Ovary (tissue), 7 donors: ENCODE measurements at regions not wholly inside any gene's neighbourhood (a gene's known extent, or its start where the extent isn't known, plus 50 kb on each side); places are given as distances from the start of the nearest gene placed in this dataset.

Experiments
- DNase-seq, 5 donors: peaks; one replicate each; pipeline ENCODE4 v3.0.0-alpha.2; 2019 to 2020
- H3K27ac ChIP-seq, 2 donors: fragments of 200-600 bp; one replicate each; pipeline versions ENCODE4 v1.5.1 to v1.8.0; 2019 to 2022
- H3K27me3 ChIP-seq: fragments of 200-600 bp; one replicate; pipeline ENCODE4 v1.8.0; 2022
- H3K36me3 ChIP-seq: fragments of 200-600 bp; sonication (generic); one replicate; pipeline ENCODE4 v1.5.1; 2019
- H3K4me1 ChIP-seq: one replicate; pipeline ENCODE4 v1.8.1; 2013; ENCODE audit warnings: mild to moderate bottlenecking, moderate library complexity; ENCODE audit not compliant: insufficient read depth
- H3K4me3 ChIP-seq: fragments of 200-600 bp; sonication (generic); one replicate; pipeline ENCODE4 v1.5.1; 2017
- H3K9me3 ChIP-seq, 2 donors: fragments of 200-600 bp in 1 of 2; sonication (generic) in 1 of 2; one replicate each; pipeline versions ENCODE4 v1.5.1 to v1.8.1; 2013 to 2019; ENCODE audit warnings: mild to moderate bottlenecking in 1 of 2, moderate library complexity in 1 of 2
- CTCF ChIP-seq, 3 donors: fragments of 450-650 bp in 2 of 3; fragments of 200-600 bp in 1 of 3; IDR thresholded peaks; one replicate each; pipeline versions ENCODE4 v1.5.1 to v1.8.0; 2016 to 2022; ENCODE audit warnings: antibody characterized with exemption in 3 of 3, mild to moderate bottlenecking in 1 of 3
- EP300 ChIP-seq: sonication (generic); formaldehyde crosslinking; IDR thresholded peaks from one replicate; pipeline ENCODE4 v1.6.1; 2017; ENCODE audit warnings: antibody characterized with exemption
- POLR2A ChIP-seq: fragments of 450-650 bp; IDR thresholded peaks from one replicate; pipeline ENCODE4 v1.6.1; 2017; ENCODE audit warnings: antibody characterized with exemption, mild to moderate bottlenecking, moderate library complexity
- WGBS, 3 donors: extraction: QIAGEN DNeasy Blood & Tissue Kit in 1 of 3; methylation state at CpG; one replicate each; pipeline versions ENCODE4 v1.1.5 to v1.1.7; 2013 to 2017; 5-methylcytosine and 5-hydroxymethylcytosine counted together
- intact Hi-C, 4 donors: fragments of 100-400 bp; cut with DNase I; formaldehyde crosslinking; loops; one replicate each; pipeline versions ENCODE4 v1.11.0 to v1.15.1; 2022 to 2023
- donor health status: DM: no; HTN: no; CAD: no; lungs with moderate emphysema.
- donor health status: DM: no; HTN: no; CAD: no.
- donor health status: Bipolar disorder and iron deficiency.
- donor health status: DM: no; HTN: no; CAD: no.
- donor health status: DM: yes; HTN: yes; CAD: no.

- TF ChIP-seq EP300 (no peak), POLR2A (no peak), CTCF (IDR thresholded peaks at IDR 0.05) (no peak)
- DNase-seq, result no peak
- WGBS, 3 donors, result 89 to 93% (median 90%) methylated on average over 4 of the region's 4 CpGs
- H3K9me3 ChIP-seq, result no peaks in the 10 kb centered on the region
- intact Hi-C loops, result no loop called here
- H3K4me1 ChIP-seq, result no peaks in the 10 kb centered on the region
- H3K27me3 ChIP-seq, result no peaks in the 10 kb centered on the region
- no peak overlapping the region for H3K4me3 ChIP-seq
- H3K36me3 ChIP-seq, result no peaks in the 10 kb centered on the region
- H3K27ac ChIP-seq, result no peak overlapping the region
Measured at GRCh38 chr6:79778816-79779215, 147.7 kb downstream of the SH3BGRL2 start.

GRCh38 chr6:79777713-79778579 is 146.8 kb downstream of the SH3BGRL2 start:
- TF ChIP-seq CTCF (IDR thresholded peaks at IDR 0.05) (peak; percentile 47 to 75 (median 63)), POLR2A (no peak)
- Histone ChIP-seq H3K4me1 (no peaks in the 10 kb centered on the region), H3K36me3 (no peaks in the 10 kb centered on the region), H3K27ac (no peak overlapping the region), H3K4me3 (peak overlapping the region; percentile 6), H3K9me3 (no peaks in the 10 kb centered on the region), H3K27me3 (no peaks in the 10 kb centered on the region)
- DNase-seq, result peak; percentile 56 to 82 (median 69)
- WGBS, 3 donors, result 20 to 22% (median 22%) methylated on average over 34 of the region's 34 CpGs
- intact Hi-C loops, result no loop called here

- Histone ChIP-seq H3K27ac (no peak overlapping the region), H3K4me3 (no peak overlapping the region), H3K9me3 (no peaks in the 10 kb centered on the region), H3K27me3 (no peaks in the 10 kb centered on the region), H3K4me1 (no peaks in the 10 kb centered on the region), H3K36me3 (no peaks in the 10 kb centered on the region)
- no peak for DNase-seq
- intact Hi-C loops, result no loop called here
- WGBS, 3 donors, result 44 to 80% (median 70%) methylated on average over 2 of the region's 2 CpGs
- TF ChIP-seq POLR2A (no peak), CTCF (IDR thresholded peaks at IDR 0.05) (no peak), EP300 (no peak)
Measured at GRCh38 chr6:79776076-79776475, 144.9 kb downstream of the SH3BGRL2 start.

- 72 to 76% (median 72%) methylated on average over 3 of the region's 3 CpGs for WGBS, 3 donors
- DNase-seq, result no peak
- no peak overlapping the region for H3K4me3 ChIP-seq
Measured at GRCh38 chr6:79775222-79775621, 144.1 kb downstream of the SH3BGRL2 start.

More at GRCh38 chr6:79775222-79775621, 144.1 kb downstream of the SH3BGRL2 start:
- no peak for TF ChIP-seq CTCF (IDR thresholded peaks at IDR 0.05)
- no peak for TF ChIP-seq EP300
- no peak for TF ChIP-seq POLR2A
- Histone ChIP-seq H3K4me1 (no peaks in the 10 kb centered on the region), H3K27me3 (no peaks in the 10 kb centered on the region), H3K9me3 (no peaks in the 10 kb centered on the region), H3K36me3 (no peaks in the 10 kb centered on the region), H3K27ac (no peak overlapping the region)
- intact Hi-C loops, result no loop called here
